Astrocyte (in vitro differentiated cells and primary cell): ENCODE measurements at regions not wholly inside any gene's neighbourhood (a gene's known extent, or its start where the extent isn't known, plus 50 kb on each side); places are given as distances from the start of the nearest gene placed in this dataset.

Source experiments
- CTCF ChIP-seq: IDR thresholded peaks from 2 replicates; pipeline ENCODE4 v1.5.1; 2011; ENCODE audit warnings: low read depth, mild to moderate bottlenecking, inconsistent platforms, low read length, moderate library complexity; ENCODE audit not compliant: insufficient read depth
- EZH2 ChIP-seq: IDR thresholded peaks from 2 replicates; pipeline ENCODE4 v1.6.1; 2012; ENCODE audit warnings: mild to moderate bottlenecking, low read length, inconsistent platforms; ENCODE audit not compliant: insufficient read depth

GRCh38 chr9:105064248-105065097 is 136.5 kb upstream of the ABCA1 start:
- no peak for TF ChIP-seq CTCF
- TF ChIP-seq EZH2 = no peak
